ENCODE measurements at regions not wholly inside any gene's neighbourhood (a gene's known extent, or its start where the extent isn't known, plus 50 kb on each side); places are given as distances from the start of the nearest gene placed in this dataset.

DNA sequence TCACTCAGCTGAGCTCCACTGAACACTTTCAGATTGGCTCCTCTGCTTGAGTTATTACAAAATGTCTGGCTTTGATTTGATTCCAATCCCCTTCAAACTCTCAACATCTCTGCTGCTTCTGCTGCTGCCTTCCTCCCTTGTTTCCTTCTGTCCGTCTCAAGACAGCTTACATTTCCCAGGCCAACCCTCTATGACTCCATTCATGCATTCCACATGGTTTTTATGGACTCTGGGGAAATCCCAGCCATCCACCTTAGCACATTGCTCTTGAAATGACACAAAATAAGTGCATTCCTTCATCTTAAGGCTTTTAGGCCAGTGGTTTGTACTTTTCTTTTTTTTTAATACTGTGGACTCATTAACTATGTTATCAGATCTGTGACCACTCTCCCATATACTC is 68.5 kb upstream of the TMEM164 start:
- DNase-seq = peak; percentile 41

DNA sequence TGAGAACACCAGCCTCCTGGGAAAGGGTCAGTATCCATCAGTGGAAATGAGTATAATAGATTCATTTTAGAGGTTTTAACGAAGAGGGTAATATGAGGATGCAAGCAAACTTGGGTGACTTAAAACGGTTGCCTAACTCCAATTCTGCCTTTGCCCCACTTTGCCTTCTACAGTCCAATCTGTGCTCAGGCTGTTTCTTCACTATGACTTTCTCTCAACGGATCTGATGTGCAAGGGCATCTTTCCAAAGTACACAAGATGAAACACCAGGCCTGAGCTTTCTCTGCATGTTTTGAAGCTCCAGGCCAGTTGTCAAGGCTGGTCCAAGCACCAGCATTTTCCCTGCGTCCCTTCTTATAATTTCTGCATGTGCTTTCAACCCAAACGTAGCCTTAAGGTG is 68.0 kb upstream of the TMEM164 start:
- no peak for DNase-seq

DNA sequence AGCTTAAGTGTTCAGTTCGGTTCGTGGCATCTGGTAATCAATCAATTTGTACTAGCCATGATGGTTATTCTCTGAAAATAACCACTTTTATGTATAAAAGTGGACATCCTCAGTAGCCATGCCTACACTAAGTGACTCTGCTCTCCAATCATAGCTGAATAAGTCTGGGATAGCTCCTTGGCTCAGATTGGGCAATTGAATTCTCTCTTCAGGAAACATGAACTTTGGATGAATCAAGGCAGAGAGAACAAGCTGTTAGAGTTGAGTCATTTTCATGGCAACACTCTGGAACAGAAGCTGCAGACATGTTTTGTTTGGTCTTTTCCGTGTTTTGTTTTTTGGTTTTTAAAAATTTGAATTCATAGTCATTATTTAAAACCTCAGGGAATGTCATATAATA is 66.8 kb upstream of the TMEM164 start:
- peak; percentile 24 for DNase-seq

DNA sequence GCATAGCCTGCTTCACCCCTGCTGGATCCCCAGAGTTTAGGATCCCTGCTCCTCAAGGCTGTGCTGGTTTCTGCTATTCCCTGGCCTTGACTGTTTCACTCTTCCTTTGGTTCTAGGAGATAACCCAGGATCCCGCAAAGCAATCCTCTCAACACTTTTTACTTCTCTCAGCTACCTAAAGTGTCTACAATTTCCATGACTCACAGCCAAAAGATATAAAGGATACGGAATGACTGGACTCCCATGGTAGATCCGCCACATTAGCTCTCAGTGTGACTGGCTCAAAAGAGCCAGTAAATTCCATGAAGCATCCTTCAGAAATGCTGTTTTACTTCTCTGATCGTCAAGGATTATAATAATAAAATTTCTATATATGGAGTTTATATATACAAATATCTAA is 66.3 kb upstream of the TMEM164 start:
- DNase-seq = peak; percentile 24

DNA sequence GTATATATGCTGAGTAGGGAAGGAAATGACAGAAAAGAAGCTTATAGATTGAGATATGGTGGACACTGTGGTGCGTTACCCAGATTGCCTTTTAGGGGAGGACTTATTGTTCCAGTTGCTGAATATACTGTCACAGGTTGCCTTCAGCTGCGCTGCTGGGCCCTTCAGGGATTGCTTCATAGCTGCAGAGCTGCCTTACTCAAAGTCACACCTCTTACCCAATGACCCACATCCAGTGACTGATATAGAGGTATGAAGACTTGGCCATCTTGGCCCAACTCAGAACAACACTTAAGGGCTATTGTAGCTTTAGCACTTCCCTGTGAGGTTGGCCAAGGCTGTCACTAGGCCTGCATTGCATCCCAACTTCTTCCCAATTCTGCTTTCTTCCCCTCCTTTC is 63.4 kb upstream of the TMEM164 start:
- DNase-seq = no peak

DNA sequence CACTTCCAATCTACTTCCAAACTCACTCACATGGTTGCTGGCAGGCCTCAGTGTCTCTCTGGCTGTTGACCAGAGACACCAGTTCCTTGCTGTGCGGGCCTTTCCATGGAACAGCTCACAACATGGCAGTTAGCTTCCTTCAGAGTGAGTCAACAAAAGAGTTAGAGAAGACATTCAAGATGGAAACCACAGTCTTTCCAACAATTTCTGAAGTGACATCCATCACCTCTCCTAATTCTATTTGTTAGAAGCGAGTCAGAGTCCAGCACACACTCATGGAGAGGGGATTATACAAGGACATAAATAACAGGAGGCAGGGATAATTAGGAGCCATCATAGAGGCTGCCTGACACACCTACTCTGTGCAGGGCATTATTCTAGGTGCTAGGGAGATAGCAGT is 62.5 kb upstream of the TMEM164 start:
- DNase-seq = peak; percentile 19

DNA sequence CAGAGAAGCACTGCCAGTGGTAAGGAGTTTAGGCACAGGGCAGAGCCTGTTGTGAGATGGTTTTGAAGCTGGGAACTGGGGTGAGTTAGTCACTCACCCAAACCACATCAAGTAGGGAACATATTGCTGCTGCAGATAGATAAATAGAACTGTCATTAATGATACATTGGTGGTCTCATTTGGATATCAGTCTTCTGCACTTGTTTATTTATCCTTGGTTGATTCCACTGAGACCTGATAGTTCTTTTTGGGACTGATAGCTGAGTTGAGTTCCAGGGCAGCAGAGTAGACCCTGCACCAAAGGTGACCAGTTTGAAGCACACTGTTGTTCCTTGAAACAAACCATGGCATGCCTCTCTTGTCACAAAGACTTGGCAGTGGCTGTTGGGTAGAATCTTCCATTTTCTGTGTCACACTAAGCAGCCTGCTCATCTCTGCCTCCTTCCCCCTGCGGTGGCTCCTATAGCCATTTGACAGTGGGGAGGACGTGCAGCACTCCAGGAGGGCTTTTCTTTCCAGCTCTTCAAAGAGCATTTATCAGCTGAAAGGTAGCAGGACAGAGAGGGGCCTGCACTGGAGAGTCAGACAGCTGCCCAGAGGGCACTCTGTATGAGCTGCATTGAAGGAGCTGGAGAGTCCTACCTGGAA is 59.7 kb upstream of the TMEM164 start:
- no peak for DNase-seq

DNA sequence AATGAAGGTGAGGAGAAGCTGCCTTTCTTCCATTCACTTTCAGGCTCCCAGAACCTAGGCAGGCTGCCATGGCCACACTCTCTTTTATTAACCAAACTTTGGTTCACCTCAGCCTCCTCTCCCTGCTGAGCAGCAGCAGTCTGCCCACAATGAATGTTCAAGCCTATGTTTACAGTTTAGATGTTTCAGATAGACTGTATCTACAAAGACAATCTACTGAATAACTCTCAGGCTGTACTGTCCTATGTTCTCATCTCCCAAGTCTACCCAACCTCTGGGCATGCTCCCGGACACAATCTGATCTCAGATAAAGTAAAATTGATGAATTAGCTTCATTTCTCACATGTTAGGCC is 59.2 kb upstream of the TMEM164 start:
- no peak for DNase-seq

DNA sequence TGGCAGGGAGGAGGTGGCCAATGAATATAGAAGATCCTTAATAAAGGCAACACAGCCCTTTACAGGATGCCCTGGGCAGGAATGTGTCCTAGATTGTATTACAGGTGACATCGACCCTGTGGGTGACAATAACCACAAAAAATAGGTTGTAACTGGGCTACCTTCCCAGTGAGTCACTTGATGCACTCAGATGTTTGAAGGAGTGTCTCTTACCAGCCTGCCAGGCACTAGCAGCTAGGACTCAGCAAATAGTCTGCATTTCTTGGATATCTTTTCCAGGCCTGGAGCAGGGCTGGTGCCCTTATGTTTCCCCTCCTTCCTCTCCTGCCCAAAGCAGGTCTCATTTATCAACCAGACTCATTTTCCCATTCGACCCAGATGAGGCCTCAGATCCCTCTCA is 50.9 kb upstream of the TMEM164 start:
- no peak for DNase-seq

DNA sequence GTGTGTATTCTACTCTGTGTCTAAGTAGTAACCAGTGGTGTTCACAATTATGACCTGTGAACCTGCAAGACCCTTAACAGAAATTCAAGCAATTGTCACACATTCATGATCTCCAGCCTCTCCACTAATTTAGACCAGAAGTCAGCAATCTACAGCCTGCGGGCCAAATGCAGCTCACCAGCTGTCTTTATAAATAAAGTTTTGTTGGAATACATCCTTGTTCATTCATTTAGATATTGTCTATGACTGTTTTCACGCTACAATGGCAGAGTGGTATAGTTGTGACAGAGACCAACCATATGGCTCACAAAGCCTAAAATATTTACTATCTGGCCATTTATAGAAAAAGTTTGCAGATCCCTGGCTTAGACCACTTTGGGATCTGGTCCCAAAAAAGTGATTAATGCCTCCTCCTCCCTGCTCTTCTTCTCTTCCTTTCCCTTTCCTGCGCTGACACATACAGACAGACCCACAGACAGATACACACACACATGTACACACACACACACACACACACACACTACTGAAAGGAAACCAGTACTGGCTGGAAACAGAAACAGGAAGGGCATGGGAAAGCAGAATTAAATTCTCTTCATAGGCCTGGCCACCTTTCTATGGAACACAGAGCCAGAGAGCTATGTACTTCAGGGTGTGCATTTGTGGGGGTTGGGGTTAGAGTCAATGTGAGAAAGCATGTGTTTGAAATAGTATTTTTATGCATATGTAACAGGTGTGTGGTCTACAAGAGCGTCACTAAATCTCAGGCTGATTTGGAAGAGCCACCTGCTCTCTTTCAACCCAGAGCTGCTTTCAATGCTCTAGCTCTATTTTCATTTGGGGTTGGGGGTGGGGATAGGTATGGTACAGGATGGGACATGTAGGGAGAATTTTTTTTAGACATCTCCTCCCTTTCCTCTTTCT is 49.7 kb upstream of the TMEM164 start:
- DNase-seq = peak; percentile 3

Data from fibroblast of skin of right biceps (primary cell).